Stomach (tissue), 8 donors: ENCODE measurements at regions not wholly inside any gene's neighbourhood (a gene's known extent, or its start where the extent isn't known, plus 50 kb on each side); places are given as distances from the start of the nearest gene placed in this dataset.

ENCODE experiments used
- DNase-seq, 2 donors: peaks; one replicate each; pipeline versions ENCODE4 v3.0.0 to v3.0.0-alpha.2; 2013 to 2019
- H3K27ac ChIP-seq, 5 donors: fragments of 200-600 bp in 4 of 5; sonication (generic) in 4 of 5; one replicate each; pipeline ENCODE4 v1.5.1; 2013 to 2019; ENCODE audit warnings: mild to moderate bottlenecking in 1 of 5, moderate library complexity in 1 of 5
- H3K27me3 ChIP-seq, 3 donors: fragments of 200-600 bp; sonication (generic); one replicate each; pipeline ENCODE4 v1.5.1; 2017 to 2019; ENCODE audit warnings: mixed run types in 1 of 3
- H3K36me3 ChIP-seq, 4 donors: fragments of 200-600 bp; sonication (generic); 1 replicate in 3 of 4; 2 replicates in 1 of 4; pipeline ENCODE4 v1.5.1; 2016 to 2019
- H3K4me1 ChIP-seq, 4 donors: fragments of 200-600 bp; sonication (generic); one replicate each; pipeline ENCODE4 v1.5.1; 2016 to 2019
- H3K4me3 ChIP-seq, 4 donors: fragments of 200-600 bp; sonication (generic) in 3 of 4; one replicate each; pipeline ENCODE4 v1.5.1; 2016 to 2019; ENCODE audit warnings: mild to moderate bottlenecking in 1 of 4
- H3K9me3 ChIP-seq, 4 donors: fragments of 200-600 bp; sonication (generic); one replicate each; pipeline ENCODE4 v1.5.1; 2016 to 2019
- CTCF ChIP-seq, 7 experiments: fragments of 450-650 bp in 4 of 7; fragments of 200-600 bp in 3 of 7; sonication (generic) in 3 of 7; IDR thresholded peaks; one replicate each; pipeline ENCODE4 v1.5.1; 2016 to 2019; ENCODE audit warnings: antibody characterized with exemption in 7 of 7, control low read depth in 2 of 7, mild to moderate bottlenecking in 1 of 7
- EP300 ChIP-seq: sonication (generic); formaldehyde crosslinking; IDR thresholded peaks from one replicate; pipeline ENCODE4 v1.6.1; 2017; ENCODE audit warnings: antibody characterized with exemption
- POLR2A ChIP-seq, 4 donors: fragments of 450-650 bp; IDR thresholded peaks; one replicate each; pipeline ENCODE4 v1.6.1; 2016; ENCODE audit warnings: antibody characterized with exemption in 4 of 4, control low read depth in 2 of 4, mild to moderate bottlenecking in 1 of 4, moderate library complexity in 1 of 4
- POLR2AphosphoS5 ChIP-seq, 3 donors: sonication (generic); formaldehyde crosslinking; IDR thresholded peaks; one replicate each; pipeline ENCODE4 v1.6.1; 2016; ENCODE audit warnings: antibody characterized with exemption in 3 of 3
- WGBS, 5 donors: extraction: QIAGEN DNeasy Blood & Tissue Kit in 3 of 5; methylation state at CpG; one replicate each; pipeline versions ENCODE4 v1.1.5 to v1.1.7; 2013 to 2018; 5-methylcytosine and 5-hydroxymethylcytosine counted together
- intact Hi-C: fragments of 100-400 bp; cut with DNase I; formaldehyde crosslinking; loops from one replicate; pipeline ENCODE4 v1.15.1; 2023; ENCODE audit warnings: low total_unique reads
- donor health status: healthy with polysubstance abuse.
- donor health status: Bipolar disorder and iron deficiency.
- donor health status: healthy.

GRCh38 chr13:76516013-76516412, 370.2 kb downstream of the KCTD12 start:
- Histone ChIP-seq H3K4me1 (no peaks in the 10 kb centered on the region), H3K4me3 (no peak overlapping the region), H3K27ac (no peak overlapping the region), H3K36me3 (no peaks in the 10 kb centered on the region), H3K9me3 (no peaks in the 10 kb centered on the region), H3K27me3 (no peaks in the 10 kb centered on the region)
- WGBS, 5 donors: 73 to 88% (median 82%) methylated on average over 1 of the region's 1 CpG
- TF ChIP-seq POLR2A (IDR thresholded peaks at IDR 0.05): no peak
- no peak for TF ChIP-seq POLR2AphosphoS5 (IDR thresholded peaks at IDR 0.05)
- TF ChIP-seq CTCF (IDR thresholded peaks at IDR 0.05): no peak
- TF ChIP-seq EP300: no peak
- no peak for DNase-seq
- intact Hi-C loops: no loop called here

- H3K4me3 ChIP-seq: no peak overlapping the region
- WGBS, 5 donors: 36 to 58% (median 50%) methylated on average over 1 of the region's 1 CpG
- DNase-seq: peak in 1 of 2 donors; percentile 53
- H3K27ac ChIP-seq: no peak overlapping the region
- no peaks in the 10 kb centered on the region for H3K9me3 ChIP-seq
- H3K4me1 ChIP-seq: no peaks in the 10 kb centered on the region
- H3K27me3 ChIP-seq: no peaks in the 10 kb centered on the region
- no peaks in the 10 kb centered on the region for H3K36me3 ChIP-seq
- intact Hi-C loops: no loop called here
- TF ChIP-seq POLR2AphosphoS5 (IDR thresholded peaks at IDR 0.05) (peak in 1 of 3 donors; percentile 19), EP300 (no peak)
Observed at GRCh38 chr13:76512721-76513145, 373.5 kb downstream of the KCTD12 start.

- Histone ChIP-seq H3K9me3 (no peaks in the 10 kb centered on the region), H3K27ac (no peak overlapping the region), H3K4me1 (no peaks in the 10 kb centered on the region), H3K4me3 (no peak overlapping the region), H3K36me3 (no peaks in the 10 kb centered on the region), H3K27me3 (no peaks in the 10 kb centered on the region)
- no peak for DNase-seq
- intact Hi-C loops: no loop called here
- 33 to 57% (median 48%) methylated on average over 3 of the region's 3 CpGs for WGBS, 5 donors
- TF ChIP-seq EP300 (no peak), POLR2AphosphoS5 (IDR thresholded peaks at IDR 0.05) (no peak), CTCF (IDR thresholded peaks at IDR 0.05) (no peak), POLR2A (IDR thresholded peaks at IDR 0.05) (no peak)
Observed at GRCh38 chr13:76505437-76505836, 380.8 kb downstream of the KCTD12 start.

GRCh38 chr13:76503766-76504165, 382.4 kb downstream of the KCTD12 start:
- DNase-seq: peak in 1 of 2 donors; percentile 21
- no peaks in the 10 kb centered on the region for H3K9me3 ChIP-seq
- no peak overlapping the region for H3K27ac ChIP-seq
- H3K4me1 ChIP-seq: no peaks in the 10 kb centered on the region
- TF ChIP-seq CTCF (IDR thresholded peaks at IDR 0.05) (no peak), POLR2AphosphoS5 (IDR thresholded peaks at IDR 0.05) (no peak), EP300 (no peak), POLR2A (IDR thresholded peaks at IDR 0.05) (no peak)
- intact Hi-C loops: no loop called here
- H3K27me3 ChIP-seq: no peaks in the 10 kb centered on the region
- no peak overlapping the region for H3K4me3 ChIP-seq
- WGBS, 5 donors: 52 to 70% (median 58%) methylated on average over 5 of the region's 5 CpGs
- H3K36me3 ChIP-seq: no peaks in the 10 kb centered on the region

- no peak overlapping the region for H3K4me3 ChIP-seq
- intact Hi-C loops: no loop called here
- TF ChIP-seq POLR2A (IDR thresholded peaks at IDR 0.05) (no peak), POLR2AphosphoS5 (IDR thresholded peaks at IDR 0.05) (no peak), EP300 (no peak)
- H3K36me3 ChIP-seq: no peaks in the 10 kb centered on the region
- no peak for DNase-seq
- no peaks in the 10 kb centered on the region for H3K27me3 ChIP-seq
- no peaks in the 10 kb centered on the region for H3K9me3 ChIP-seq
- H3K4me1 ChIP-seq: no peaks in the 10 kb centered on the region
- H3K27ac ChIP-seq: no peak overlapping the region
- 59 to 88% (median 69%) methylated on average over 1 of the region's 1 CpG for WGBS, 5 donors
Observed at GRCh38 chr13:76503291-76503690, 382.9 kb downstream of the KCTD12 start.
